ENCODE measurements at regions not wholly inside any gene's neighbourhood (a gene's known extent, or its start where the extent isn't known, plus 50 kb on each side); places are given as distances from the start of the nearest gene placed in this dataset.
"Not testable (repeated sequence)": the region's sequence is repeated elsewhere in the genome, so short reads cannot be mapped to it uniquely, and the experiment has no call there.

DNA sequence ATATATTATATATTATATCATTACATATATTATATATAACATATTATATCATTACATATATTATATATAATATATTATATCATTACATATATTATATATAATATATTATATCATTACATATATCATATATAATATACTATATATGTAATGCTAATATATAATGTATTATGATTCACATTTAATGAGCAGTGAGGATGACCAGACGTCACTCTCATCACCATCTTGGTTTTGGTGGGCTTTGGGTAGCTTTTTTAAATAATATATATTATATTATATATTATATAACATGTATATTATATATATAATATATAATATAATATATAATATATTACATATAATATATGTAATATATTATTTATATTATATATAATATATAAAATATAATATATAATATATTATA lies 1189.4 kb upstream of the AUTS2 start:
- DNase-seq (ENCODE audit: extremely low read depth in 1 of 2, low read depth in 1 of 2) = no peak

DNA sequence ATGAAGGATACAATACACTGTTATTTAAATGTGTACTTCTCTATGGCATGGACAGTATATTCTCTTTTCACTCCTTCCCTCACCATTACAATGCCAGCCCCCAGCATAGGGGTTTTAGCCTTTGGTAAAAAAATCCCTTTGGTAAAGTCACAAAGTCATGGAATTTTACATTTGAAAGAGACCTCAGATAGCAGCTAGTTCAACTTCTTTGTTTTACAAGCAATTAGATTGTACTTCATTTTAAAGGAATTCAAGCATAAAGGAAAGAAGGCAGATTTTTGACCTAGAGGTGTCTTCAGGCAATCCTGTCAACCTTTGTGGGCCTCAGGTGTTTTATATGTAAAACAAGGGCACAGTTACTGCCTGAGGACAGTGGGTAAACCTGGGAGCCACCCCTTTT lies 1188.4 kb upstream of the AUTS2 start:
- no peak for DNase-seq (ENCODE audit: extremely low read depth in 1 of 2, low read depth in 1 of 2)

DNA sequence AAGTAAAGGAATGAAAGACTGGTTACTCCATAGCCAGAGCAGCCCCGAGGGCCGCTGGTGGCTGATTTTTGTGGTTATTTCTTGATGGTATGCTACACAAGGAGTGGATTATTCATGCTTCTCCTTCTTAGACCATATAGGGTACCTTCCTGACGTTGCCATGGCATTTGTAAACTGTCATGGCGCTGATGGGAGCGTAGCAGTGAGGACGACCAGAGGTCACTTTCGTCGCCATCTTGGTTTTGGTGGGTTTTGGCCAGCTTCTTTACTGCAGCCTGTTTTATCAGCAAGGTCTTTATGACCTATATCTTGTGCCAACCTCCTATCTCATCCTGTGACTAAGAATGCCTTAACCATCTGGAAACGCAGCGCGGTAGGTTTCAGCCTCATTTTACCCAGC lies 1187.6 kb upstream of the AUTS2 start:
- DNase-seq (ENCODE audit: extremely low read depth in 1 of 2, low read depth in 1 of 2) = not testable (repeated sequence)

DNA sequence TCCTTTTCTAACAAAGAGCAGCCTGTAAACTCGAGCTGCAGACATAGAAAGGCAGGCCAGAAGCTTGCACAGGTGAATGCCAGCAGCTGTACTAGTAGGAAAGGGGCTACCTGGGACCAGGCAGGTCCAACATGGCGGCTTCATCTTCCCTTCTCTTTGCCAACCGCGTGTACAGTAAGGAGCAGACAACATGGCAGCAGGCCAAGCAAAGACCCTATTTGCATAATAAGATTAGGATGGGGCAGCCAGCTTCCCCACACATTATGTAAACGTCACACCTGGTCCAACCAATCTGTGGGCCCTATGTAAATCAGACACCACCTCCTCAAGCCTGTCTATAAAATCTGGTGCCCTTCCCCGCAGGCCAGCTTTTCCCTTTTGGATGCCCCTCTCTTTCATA lies 1186.5 kb upstream of the AUTS2 start:
- DNase-seq (ENCODE audit: extremely low read depth in 1 of 2, low read depth in 1 of 2) = no peak

DNA sequence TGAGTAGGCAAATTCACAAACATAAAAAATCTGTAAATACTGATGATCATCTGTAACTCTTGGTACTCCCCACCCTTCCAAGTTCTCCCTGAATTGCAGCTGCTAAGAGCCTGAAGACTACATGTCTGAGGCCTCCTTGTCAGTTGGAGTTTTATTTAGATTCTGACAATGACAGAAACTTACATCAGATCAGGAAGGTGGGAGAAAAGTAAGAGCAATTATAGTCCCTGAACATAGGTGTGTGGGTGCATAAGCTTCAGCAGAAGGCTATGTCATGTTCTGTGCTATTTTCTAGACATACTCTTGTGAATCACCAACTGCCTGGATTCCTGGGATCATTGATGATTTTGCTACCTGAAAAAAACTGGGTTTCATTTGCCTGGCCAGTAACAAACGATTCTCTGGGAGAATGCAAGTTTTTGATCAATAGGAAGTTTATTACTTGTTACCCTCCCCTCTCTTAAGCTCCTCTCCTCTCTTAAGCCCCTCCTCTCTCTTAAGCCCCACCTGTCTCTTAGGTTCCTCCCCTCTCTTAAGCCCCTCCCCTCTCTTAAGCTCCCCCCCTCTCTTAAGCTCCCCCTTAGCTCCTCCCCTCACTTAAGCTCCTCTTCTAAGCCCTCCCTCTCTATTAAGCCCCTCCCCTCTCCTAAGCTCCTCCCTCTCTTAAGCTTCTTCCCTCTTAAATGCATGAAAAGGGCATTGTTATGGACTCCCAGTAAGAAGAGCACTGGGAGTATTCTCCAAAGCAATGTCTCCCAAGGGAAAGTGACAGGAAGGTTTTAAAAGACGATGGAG lies 1183.4 kb upstream of the AUTS2 start:
- DNase-seq (ENCODE audit: extremely low read depth in 1 of 2, low read depth in 1 of 2) = no peak

DNA sequence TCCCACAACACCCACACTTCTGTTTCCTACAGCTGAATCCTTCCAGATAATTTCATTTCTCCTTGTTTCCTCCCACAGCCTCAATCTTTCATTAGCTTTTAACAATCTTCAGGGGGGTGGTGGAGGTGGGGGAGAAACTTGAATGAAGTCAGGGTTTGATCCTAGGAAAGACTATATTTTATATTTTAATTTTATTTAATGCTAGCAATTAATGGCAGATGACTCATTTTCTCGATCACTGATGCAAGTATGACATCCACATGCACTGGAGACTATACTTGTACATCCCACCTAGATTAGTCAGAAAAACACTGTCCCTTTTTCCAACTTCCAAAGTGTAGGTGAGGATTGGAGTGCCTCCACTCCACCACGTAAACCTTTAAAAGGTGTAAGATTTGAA lies 1181.3 kb upstream of the AUTS2 start:
- no peak for DNase-seq (ENCODE audit: extremely low read depth in 1 of 2, low read depth in 1 of 2)

DNA sequence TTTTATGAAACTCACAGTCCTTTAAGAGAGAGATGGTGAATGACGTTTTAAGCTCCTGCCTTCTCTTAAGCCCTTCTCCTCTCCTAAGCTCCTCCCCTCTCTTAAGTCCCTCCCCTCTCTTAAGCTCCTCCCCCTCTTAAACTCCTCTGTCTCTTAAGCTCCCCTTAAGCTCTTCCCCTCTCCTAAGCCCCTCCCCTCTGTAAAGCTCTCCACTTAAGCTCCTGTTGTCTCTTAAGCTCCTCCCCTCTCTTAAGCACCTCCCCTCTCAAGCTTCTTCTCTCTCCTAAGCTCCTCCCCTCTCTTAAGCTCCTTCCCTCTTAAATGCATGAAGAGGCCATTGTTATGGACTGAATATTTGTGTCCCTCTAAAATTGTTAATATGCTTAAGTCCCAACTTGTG lies 1180.6 kb upstream of the AUTS2 start:
- DNase-seq (ENCODE audit: extremely low read depth in 1 of 2, low read depth in 1 of 2) = no peak

DNA sequence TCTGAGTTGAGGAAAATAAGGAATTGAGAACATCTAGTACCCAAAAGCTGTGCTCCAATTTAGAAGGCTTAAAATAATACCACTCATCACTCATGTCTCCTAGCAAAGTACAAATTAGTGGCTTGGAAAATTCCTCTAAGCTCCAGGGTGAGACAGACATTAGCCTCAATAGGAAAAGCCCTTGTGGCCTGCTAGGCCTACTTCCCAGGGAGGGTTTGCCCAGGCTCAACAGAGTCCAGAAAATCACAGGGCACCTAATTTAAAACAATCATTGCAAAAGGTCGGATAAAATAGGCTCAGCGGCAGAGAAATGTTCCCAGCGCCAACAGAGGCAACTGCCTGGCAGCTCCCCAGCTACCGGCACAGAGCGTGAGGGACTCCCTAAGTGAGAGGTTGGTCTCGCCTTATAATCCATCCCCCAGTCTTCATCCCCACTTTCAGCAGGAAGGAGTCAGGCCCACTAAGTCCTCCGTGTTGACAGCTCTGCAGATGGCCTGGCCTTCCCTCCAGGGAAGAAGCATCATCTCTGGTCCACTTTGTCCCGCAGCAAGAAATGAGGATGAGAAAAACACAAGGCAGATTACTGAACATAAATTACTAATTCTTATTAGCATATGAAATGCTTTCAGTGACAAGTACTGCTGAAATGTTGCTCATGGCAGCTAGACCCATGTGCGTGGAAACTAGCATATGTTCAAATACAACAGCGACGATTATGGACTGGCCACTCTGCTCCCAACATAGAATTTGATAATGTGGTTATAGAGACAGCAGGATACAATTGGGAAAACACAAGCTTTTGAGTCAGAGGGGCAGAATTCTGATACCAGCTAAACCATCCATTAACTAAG lies 1177.7 kb upstream of the AUTS2 start:
- DNase-seq (ENCODE audit: extremely low read depth in 1 of 2, low read depth in 1 of 2) = no peak

DNA sequence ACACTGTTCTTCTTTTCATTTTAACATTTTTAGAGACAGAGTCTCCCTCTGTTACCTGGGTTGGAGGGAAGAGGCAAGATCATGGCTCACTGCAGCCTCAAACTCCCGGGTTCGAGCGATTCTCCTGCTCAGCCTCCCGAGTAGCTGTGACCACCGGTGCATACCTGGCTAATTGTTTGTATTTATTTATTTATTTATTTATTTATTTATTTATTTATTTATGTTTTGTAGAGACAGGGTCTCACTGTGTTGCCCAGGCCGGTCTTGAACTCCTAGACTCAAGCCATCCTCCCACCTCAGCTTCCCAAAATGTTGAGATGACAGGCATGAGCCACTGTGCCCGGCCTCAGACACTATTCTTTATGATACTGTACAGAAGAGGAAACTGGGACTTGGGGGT lies 1176.6 kb upstream of the AUTS2 start:
- DNase-seq (ENCODE audit: extremely low read depth in 1 of 2, low read depth in 1 of 2) = no peak

DNA sequence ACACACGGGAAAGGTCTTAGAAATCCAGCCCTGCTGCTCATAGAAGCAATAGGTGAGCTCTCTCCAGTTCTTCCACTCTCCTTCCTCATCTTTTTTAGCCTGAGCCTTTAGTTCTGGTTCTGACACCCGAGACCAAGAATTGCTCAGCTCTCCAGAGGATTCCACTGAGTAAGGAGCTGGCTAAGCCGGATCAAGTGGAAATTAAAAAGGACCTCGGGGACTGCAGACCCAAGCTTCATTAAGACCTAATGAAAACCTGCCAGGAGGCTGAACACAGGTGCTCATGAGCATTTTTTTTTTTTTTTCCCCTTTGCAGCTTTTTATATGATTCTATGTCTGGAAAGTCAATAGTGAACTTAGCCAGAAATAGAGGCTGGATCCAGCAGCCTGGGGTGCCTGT lies 1176.0 kb upstream of the AUTS2 start:
- no peak for DNase-seq (ENCODE audit: extremely low read depth in 1 of 2, low read depth in 1 of 2)

DNA sequence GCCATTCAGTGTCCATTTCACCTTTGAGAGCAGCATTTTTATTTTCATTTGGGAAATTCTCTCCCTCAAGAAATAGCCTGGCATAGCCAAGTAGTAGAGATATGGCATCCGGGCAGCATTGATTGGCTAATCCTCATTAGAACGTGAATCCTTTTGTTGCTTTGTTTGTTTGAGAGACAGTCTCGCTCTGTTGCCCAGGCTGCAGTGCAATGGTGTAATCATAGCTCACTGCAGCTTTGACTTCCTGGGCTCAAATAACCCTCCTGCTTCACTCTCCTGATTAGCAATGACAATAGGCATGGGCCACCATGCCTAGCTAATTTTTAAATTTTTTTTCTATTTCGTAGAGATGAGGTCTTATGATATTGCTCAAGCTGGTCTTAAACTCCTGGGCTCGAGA lies 1174.9 kb upstream of the AUTS2 start:
- DNase-seq (ENCODE audit: extremely low read depth in 1 of 2, low read depth in 1 of 2) = no peak

DNA sequence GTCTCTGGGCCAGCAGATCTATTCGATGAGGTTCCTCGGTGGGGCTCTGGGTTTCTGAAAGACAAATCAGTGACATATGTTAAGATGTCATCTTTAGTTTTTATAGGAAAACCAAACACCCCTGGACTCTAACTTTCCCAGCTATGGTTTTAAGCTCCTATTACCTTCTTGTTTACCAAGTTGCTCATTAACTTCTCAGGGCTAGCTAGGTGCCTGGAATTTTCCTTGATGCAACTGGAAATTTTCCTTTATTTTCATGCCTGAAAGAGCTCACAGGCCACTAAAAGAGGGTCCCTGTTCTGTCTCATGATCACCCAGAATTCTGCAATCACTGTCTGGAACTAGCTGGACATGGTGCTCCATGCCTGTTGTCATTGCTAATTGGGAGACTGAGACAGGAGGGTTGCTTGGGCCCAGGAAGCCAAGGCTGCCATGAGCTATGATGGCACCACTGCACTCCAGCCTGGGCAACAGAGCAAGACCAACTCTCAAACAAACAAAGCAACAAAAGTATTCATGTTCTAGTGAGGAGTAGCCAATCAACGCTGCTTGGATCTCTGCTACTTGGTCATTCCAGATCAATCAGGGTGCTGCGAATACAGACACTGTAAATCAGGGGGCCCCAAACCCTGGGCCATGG lies 1173.5 kb upstream of the AUTS2 start:
- no peak for DNase-seq (ENCODE audit: extremely low read depth in 1 of 2, low read depth in 1 of 2)

DNA sequence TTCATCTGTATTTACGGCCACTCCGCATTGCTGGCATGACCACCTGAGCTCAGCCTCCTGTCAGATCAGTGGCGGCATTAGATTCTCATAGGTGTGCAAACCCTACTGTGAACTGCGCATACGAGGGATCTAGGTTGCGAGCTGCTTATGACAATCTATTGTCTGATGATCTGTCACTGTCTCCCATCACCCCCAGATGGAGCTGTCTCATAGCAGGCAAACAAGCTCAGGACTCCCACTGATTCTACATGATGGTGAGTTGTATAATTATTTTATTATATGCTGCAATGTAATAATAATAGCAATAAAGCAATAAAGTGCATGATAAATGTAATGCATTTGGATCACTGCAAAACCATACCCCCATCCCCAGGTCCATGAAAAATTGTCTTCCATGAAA lies 1172.9 kb upstream of the AUTS2 start:
- DNase-seq (ENCODE audit: extremely low read depth in 1 of 2, low read depth in 1 of 2) = no peak

DNA sequence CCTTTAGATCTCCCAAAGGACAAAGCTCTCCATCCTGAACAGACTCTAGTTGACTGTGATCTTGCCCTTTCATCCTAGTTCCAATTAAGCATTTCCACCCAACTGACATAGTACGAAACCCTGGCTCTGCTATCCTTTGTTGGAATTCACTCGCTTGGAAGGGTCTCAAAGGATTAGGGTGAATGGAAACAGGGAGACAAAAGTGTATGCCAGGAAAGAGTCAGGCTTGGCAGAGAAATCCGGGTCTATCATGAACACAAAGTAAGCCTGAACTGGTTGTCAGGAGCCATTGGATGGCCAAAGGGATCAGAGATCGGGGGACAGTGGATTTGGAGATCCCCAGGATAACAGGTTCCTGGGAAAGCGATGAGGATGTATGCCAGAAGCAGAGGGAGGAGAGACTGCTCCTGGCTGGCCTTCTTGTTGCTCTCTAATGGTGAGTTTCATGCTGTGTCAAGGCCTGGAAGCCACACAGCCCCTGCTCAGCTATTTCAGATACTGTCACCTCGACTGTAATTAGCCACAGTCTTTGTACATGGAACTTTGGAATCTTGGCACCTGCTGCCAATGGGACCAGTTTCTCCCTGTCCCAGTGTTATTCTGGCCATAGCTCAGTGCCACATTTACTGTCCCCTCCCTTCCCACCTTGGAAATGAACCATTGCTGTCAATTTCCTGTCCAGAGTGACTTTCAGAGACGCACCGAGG lies 1168.7 kb upstream of the AUTS2 start:
- no peak for DNase-seq (ENCODE audit: extremely low read depth in 1 of 2, low read depth in 1 of 2)

DNA sequence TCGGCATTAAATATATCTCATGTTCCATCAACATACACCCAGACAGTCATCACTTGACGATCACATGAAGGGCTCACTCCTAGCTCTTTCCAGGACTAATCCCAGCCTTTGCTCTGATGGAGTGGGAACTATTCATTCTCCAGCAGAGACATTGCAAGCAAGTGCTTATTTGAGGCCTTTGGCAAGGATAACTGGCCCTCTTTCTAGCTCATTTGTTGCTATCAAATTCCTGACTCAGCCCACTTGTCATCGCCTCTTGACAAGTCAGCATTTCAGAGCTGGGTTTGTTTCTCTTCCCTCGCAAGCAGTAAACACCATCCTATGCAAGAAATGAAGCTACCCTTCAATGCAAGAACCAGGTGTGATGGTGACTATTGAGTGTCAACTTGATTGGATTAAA lies 1165.7 kb upstream of the AUTS2 start:
- no peak for DNase-seq (ENCODE audit: extremely low read depth in 1 of 2, low read depth in 1 of 2)

DNA sequence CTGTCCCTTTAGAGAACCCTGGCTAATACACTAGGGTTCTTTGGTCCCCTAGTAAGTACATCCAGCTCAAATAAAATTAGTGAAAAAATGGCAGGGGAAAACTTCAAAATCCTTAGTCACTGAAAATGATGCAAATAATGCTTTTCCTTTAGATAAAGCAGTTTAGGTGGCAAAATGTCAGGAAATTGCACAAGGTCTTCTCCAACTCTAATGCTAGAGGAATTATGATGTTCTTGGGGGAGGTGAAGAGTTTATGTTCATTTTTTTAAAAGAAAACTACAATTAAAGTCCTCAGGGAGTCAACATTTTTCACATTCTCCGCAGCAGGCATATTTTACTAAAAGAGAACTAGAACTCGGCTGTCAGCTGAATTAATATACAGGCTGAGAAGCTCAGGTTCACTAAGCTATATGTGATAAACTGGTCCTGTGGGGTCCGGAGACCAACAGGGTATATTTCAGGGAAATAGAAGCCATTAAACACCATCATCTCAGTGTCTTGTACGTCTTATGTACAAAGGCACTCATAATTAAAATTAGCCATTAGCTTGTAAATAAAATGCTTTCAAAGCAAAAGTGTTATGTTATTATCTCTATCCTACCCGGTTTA lies 1164.7 kb upstream of the AUTS2 start:
- no peak for DNase-seq (ENCODE audit: extremely low read depth in 1 of 2, low read depth in 1 of 2)

DNA sequence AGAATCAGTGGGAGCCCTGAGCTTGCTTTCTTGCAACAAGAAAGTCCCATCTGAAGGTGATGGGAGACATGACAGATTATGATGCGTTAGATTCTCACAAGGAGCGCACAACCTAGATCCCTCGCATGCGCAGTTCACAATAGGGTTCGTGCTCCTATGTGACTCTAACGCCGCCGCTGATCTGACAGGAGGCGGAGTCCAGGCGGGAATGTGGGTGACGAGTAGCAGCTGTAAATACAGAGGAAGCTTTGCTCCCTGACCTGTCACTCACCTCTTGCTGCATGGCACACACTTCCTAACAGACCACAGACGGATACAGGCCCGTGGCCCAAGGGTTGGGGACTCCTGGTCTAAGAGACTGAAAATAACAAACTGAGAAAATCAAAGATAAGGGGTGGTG lies 1163.4 kb upstream of the AUTS2 start:
- no peak for DNase-seq (ENCODE audit: extremely low read depth in 1 of 2, low read depth in 1 of 2)

DNA sequence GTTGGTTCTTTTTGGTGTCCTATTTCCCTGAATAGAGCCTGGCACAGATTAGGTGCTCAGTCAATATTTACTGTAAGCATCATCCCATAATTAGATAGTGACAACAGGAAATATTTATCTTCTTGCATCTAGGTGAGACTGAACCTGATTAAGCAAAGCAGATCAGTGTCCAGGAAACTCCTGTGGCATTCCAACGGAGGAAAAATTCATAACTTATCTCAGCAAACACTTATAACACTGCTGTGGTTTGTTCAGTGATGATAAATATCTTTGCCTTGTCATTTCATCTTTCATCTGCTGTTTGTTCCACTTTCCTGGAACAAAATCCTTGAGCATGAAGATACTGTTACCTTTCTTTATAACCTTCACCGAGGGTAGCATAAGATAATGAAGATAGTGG lies 1160.3 kb upstream of the AUTS2 start:
- DNase-seq (ENCODE audit: extremely low read depth in 1 of 2, low read depth in 1 of 2) = no peak

DNA sequence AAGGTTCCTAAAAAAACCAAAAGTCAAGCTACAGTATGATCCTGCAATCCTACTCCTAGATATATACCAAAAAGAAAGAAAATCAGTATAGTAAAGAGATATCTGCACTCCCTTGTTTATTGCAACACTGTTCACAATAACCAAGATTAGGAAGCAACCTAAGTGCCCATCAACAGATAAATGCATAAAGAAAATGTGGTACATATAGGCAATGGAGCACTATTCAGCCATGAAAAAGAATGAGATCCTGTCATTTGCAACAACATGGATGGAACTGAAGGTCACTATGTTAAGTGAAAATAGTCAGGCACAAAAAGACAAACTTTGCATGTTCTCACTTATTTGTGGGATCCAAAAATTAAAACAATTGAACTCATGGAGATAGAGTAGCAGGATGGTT lies 1159.5 kb upstream of the AUTS2 start:
- DNase-seq (ENCODE audit: extremely low read depth in 1 of 2, low read depth in 1 of 2) = no peak

DNA sequence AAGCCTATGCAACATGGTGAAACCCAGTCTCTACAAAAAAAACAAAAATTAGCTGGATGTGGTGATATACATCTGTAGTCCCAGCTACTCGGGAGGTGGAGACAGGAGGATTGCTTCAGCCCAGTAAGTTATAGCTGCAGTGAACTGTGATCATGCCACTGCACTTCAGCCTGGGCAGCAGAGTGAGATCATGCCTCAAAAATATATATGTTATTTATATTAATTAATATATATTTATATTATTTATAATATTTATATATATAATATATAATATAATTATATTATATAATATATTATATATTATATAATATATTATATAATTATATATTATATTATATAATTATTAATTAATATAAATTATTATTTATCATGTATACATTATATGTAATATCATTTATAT lies 1158.4 kb upstream of the AUTS2 start:
- no peak for DNase-seq (ENCODE audit: extremely low read depth in 1 of 2, low read depth in 1 of 2)

DNA sequence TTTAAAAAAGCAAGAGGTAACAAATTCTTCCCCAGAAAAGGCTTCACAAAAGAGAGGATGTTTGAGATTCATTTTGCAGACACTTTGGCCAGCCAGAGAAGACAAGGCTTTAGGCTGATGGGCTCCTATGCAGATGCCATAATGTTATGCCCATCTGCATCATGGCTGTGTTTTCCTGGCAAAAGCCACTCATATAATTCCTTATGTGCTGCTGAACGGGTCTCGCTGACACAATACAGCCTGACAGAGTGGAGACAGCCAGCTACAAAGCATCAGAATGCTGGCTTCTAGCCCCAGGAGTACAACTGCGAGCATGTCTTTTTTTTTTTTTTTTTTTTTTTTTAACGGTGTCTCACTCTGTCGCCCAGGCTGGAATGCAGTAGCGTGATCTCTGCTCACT lies 1157.4 kb upstream of the AUTS2 start:
- DNase-seq (ENCODE audit: extremely low read depth in 1 of 2, low read depth in 1 of 2) = no peak
